WERI-Rb-1 (cell line): ENCODE measurements at regions not wholly inside any gene's neighbourhood (a gene's known extent, or its start where the extent isn't known, plus 50 kb on each side); places are given as distances from the start of the nearest gene placed in this dataset.

Experiments
- DNase-seq: peaks from one replicate; pipeline ENCODE4 v3.0.0-alpha.2; 2020
- H3K27ac ChIP-seq: fragments of 250-450 bp; sonication (Bioruptor Pico); 2 replicates; pipeline ENCODE4 v1.5.1; 2020; ENCODE audit warnings: mild to moderate bottlenecking, moderate library complexity
- H3K27me3 ChIP-seq: fragments of 250-450 bp; sonication (Bioruptor Pico); 2 replicates; pipeline ENCODE4 v1.5.1; 2021; ENCODE audit warnings: mild to moderate bottlenecking, low read depth, moderate library complexity; ENCODE audit not compliant: insufficient read depth, severe bottlenecking
- H3K36me3 ChIP-seq: fragments of 250-450 bp; sonication (Bioruptor Pico); 2 replicates; pipeline ENCODE4 v1.5.1; 2020; ENCODE audit warnings: mild to moderate bottlenecking, moderate library complexity
- H3K4me3 ChIP-seq: 2 replicates; pipeline ENCODE4 v1.5.1; 2011; ENCODE audit warnings: low read depth, mild to moderate bottlenecking, control low read depth, low read length
- H3K9me3 ChIP-seq: fragments of 250-450 bp; sonication (Bioruptor Pico); 2 replicates; pipeline ENCODE4 v1.5.1; 2021; ENCODE audit warnings: mild to moderate bottlenecking, moderate library complexity; ENCODE audit not compliant: severe bottlenecking
- CTCF ChIP-seq: IDR thresholded peaks from 2 replicates; pipeline ENCODE4 v1.5.1; 2011; ENCODE audit warnings: low read depth, mild to moderate bottlenecking, control low read depth, inconsistent platforms, low read length

GRCh38 chr9:31259824-31260223, 1124.6 kb upstream of the ACO1 start:
- no peak for DNase-seq
- no peak overlapping the region for H3K27ac ChIP-seq
- H3K27me3 ChIP-seq = no peaks in the 10 kb centered on the region
- TF ChIP-seq CTCF = no peak
- no peak overlapping the region for H3K4me3 ChIP-seq
- no peaks in the 10 kb centered on the region for H3K36me3 ChIP-seq
- no peaks in the 10 kb centered on the region for H3K9me3 ChIP-seq

GRCh38 chr9:31272456-31273295, 1111.8 kb upstream of the ACO1 start:
- no peak for TF ChIP-seq CTCF
- H3K27me3 ChIP-seq = no peaks in the 10 kb centered on the region
- H3K27ac ChIP-seq = no peak overlapping the region
- H3K4me3 ChIP-seq = no peak overlapping the region
- no peak for DNase-seq
- H3K36me3 ChIP-seq = no peaks in the 10 kb centered on the region
- no peaks in the 10 kb centered on the region for H3K9me3 ChIP-seq

- Histone ChIP-seq H3K36me3 (no peaks in the 10 kb centered on the region), H3K4me3 (no peak overlapping the region), H3K27me3 (no peaks in the 10 kb centered on the region), H3K27ac (no peak overlapping the region), H3K9me3 (no peaks in the 10 kb centered on the region)
- TF ChIP-seq CTCF = no peak
- no peak for DNase-seq
Measured at GRCh38 chr9:31275419-31275818, 1109.0 kb upstream of the ACO1 start.

GRCh38 chr9:31290731-31291130, 1093.7 kb upstream of the ACO1 start:
- H3K27me3 ChIP-seq = no peaks in the 10 kb centered on the region
- no peak for DNase-seq
- TF ChIP-seq CTCF = no peak
- H3K9me3 ChIP-seq = no peaks in the 10 kb centered on the region
- no peak overlapping the region for H3K4me3 ChIP-seq
- no peaks in the 10 kb centered on the region for H3K36me3 ChIP-seq
- H3K27ac ChIP-seq = no peak overlapping the region

GRCh38 chr9:31302620-31303418, 1081.6 kb upstream of the ACO1 start:
- no peaks in the 10 kb centered on the region for H3K36me3 ChIP-seq
- DNase-seq = no peak
- no peak for TF ChIP-seq CTCF
- H3K4me3 ChIP-seq = no peak overlapping the region
- no peak overlapping the region for H3K27ac ChIP-seq
- no peaks in the 10 kb centered on the region for H3K27me3 ChIP-seq
- H3K9me3 ChIP-seq = no peaks in the 10 kb centered on the region
